H1 (cell line): ENCODE measurements at regions not wholly inside any gene's neighbourhood (a gene's known extent, or its start where the extent isn't known, plus 50 kb on each side); places are given as distances from the start of the nearest gene placed in this dataset.

Source experiments
- CREB1 ChIP-seq: IDR thresholded peaks from 2 replicates; pipeline ENCODE4 v1.6.1; 2012; ENCODE audit warnings: inconsistent platforms
- CTCF ChIP-seq, 3 experiments: IDR thresholded peaks; 1 replicate in 2 of 3; 2 replicates in 1 of 3; pipeline versions ENCODE4 v1.5.1 to v1.6.1; 2011; ENCODE audit warnings: low read length in 3 of 3, mild to moderate bottlenecking in 3 of 3, inconsistent platforms in 2 of 3, low read depth in 1 of 3, moderate library complexity in 1 of 3; ENCODE audit not compliant: insufficient read depth in 1 of 3; ENCODE audit errors: control extremely low read depth in 1 of 3
- EP300 ChIP-seq, 2 experiments: IDR thresholded peaks; 1 replicate in 1 of 2; 2 replicates in 1 of 2; pipeline ENCODE4 v1.6.1; 2011 to 2012; ENCODE audit warnings: low read depth in 2 of 2, low read length in 2 of 2, mild to moderate bottlenecking in 2 of 2, borderline replicate concordance in 1 of 2, inconsistent platforms in 1 of 2, moderate library complexity in 1 of 2
- KDM5A ChIP-seq: fragments of 200-600 bp; IDR thresholded peaks from 2 replicates; pipeline ENCODE4 v1.7.1; 2012; ENCODE audit warnings: mild to moderate bottlenecking, low read length, inconsistent platforms, mixed read lengths
- POLR2A ChIP-seq, 2 experiments: IDR thresholded peaks; 1 replicate in 1 of 2; 2 replicates in 1 of 2; pipeline ENCODE4 v1.6.1; 2011; ENCODE audit warnings: low read depth in 2 of 2, low read length in 2 of 2, mild to moderate bottlenecking in 2 of 2; ENCODE audit errors: control extremely low read depth in 1 of 2
- POLR2AphosphoS5 ChIP-seq: IDR thresholded peaks from 2 replicates; pipeline ENCODE4 v1.6.1; 2011; ENCODE audit warnings: low read depth, low read length
- YY1 ChIP-seq: IDR thresholded peaks from 2 replicates; pipeline ENCODE4 v1.6.1; 2011; ENCODE audit warnings: low read depth, mild to moderate bottlenecking, low read length

- TF ChIP-seq KDM5A (no peak), CTCF (IDR thresholded peaks at IDR 0.05; ENCODE audit: control extremely low read depth in 1 of 3, insufficient read depth in 1 of 3, low read depth in 1 of 3, low read length in 3 of 3) (no peak), EP300 (IDR thresholded peaks at IDR 0.05; ENCODE audit: borderline replicate concordance in 1 of 2, low read depth in 2 of 2, low read length in 2 of 2) (no peak), POLR2AphosphoS5 (no peak), CREB1 (no peak), YY1 (no peak), POLR2A (IDR thresholded peaks at IDR 0.05; ENCODE audit: control extremely low read depth in 1 of 2, low read depth in 2 of 2, low read length in 2 of 2) (no peak)
Measured at GRCh38 chr19:29096896-29097295, 116.1 kb downstream of the UQCRFS1 start.
